A673 (cell line): ENCODE measurements at regions not wholly inside any gene's neighbourhood (a gene's known extent, or its start where the extent isn't known, plus 50 kb on each side); places are given as distances from the start of the nearest gene placed in this dataset.

Experiments used
- BruUV-seq: library from RNA; stranded (reverse); fragments of 400-500 nt; replicated peaks from 2 replicates; lab custom pipeline; 2021; lab: Mats Ljungman, UMichigan
- CTCF ChIA-PET: fragments of 300-600 bp; sonication (Branson Sonifier 250); formaldehyde crosslinking; loops from one replicate; lab custom pipeline; 2022; ENCODE audit warnings: antibody characterized with exemption; lab: Charles Lee
- POLR2A ChIA-PET: fragments of 300-600 bp; sonication (Branson Sonifier 250); formaldehyde crosslinking; loops from one replicate; lab custom pipeline; 2022; ENCODE audit warnings: antibody characterized with exemption; ENCODE audit not compliant: low non-redundant PET; lab: Charles Lee
- DNase-seq: peaks from one replicate; pipeline ENCODE4 v3.0.0-alpha.2; 2015; ENCODE audit warnings: low spot score
- H3K27ac ChIP-seq: fragments of 200-600 bp; sonication (generic); 2 replicates; pipeline ENCODE4 v1.5.1; 2016; ENCODE audit warnings: mixed run types, low read depth, mild to moderate bottlenecking, mixed read lengths, antibody characterized with exemption, low read length; ENCODE audit not compliant: poor library complexity, severe bottlenecking
- H3K27me3 ChIP-seq: fragments of 200-600 bp; sonication (generic); replicated peaks from 2 replicates; pipeline ENCODE4 v1.6.1; 2017; ENCODE audit warnings: mixed run types, low read depth, mild to moderate bottlenecking, mixed read lengths, antibody characterized with exemption, low read length; ENCODE audit not compliant: insufficient read depth, poor library complexity
- H3K36me3 ChIP-seq: fragments of 200-600 bp; sonication (generic); 2 replicates; pipeline ENCODE4 v1.6.1; 2016; ENCODE audit warnings: mixed run types, mild to moderate bottlenecking, mixed read lengths, antibody characterized with exemption, low read length; ENCODE audit not compliant: insufficient read depth, poor library complexity, severe bottlenecking
- H3K4me1 ChIP-seq: fragments of 200-600 bp; sonication (generic); 2 replicates; pipeline ENCODE4 v1.6.1; 2017; ENCODE audit warnings: mixed run types, mild to moderate bottlenecking, mixed read lengths, antibody characterized with exemption, low read length; ENCODE audit not compliant: insufficient read depth, poor library complexity, severe bottlenecking
- H3K4me3 ChIP-seq: fragments of 200-600 bp; sonication (generic); 2 replicates; pipeline ENCODE4 v1.5.1; 2016; ENCODE audit warnings: low read depth, mixed run types, mild to moderate bottlenecking, mixed read lengths, low read length; ENCODE audit not compliant: poor library complexity, severe bottlenecking
- H3K9me3 ChIP-seq: fragments of 200-600 bp; sonication (generic); 2 replicates; pipeline ENCODE4 v1.6.1; 2016; ENCODE audit warnings: mixed run types, low read depth, mild to moderate bottlenecking, mixed read lengths, antibody characterized with exemption, low read length; ENCODE audit not compliant: poor library complexity, severe bottlenecking
- EZH2 ChIP-seq: fragments of 200-600 bp; sonication (generic); IDR thresholded peaks from 2 replicates; pipeline ENCODE4 v1.6.1; 2017; ENCODE audit warnings: borderline replicate concordance, low read depth, mild to moderate bottlenecking, mixed read lengths, antibody characterized with exemption, low read length; ENCODE audit not compliant: poor library complexity, severe bottlenecking
- intact Hi-C: fragments of 100-400 bp; cut with micrococcal nuclease; formaldehyde crosslinking; loops from one replicate; pipeline ENCODE4 v1.10.0; 2022; ENCODE audit not compliant: unreplicated experiment
- TF ChIP-seq, protein P1 (sequence below): fragments of 300-800, 200-600 bp; sonication (generic); conservative IDR thresholded peaks from 2 replicates; pipeline ENCODE4 v1.5.1; 2017; ENCODE audit warnings: low read depth, mild to moderate bottlenecking, antibody characterized with exemption, low read length, moderate library complexity, mixed read lengths

DNA sequence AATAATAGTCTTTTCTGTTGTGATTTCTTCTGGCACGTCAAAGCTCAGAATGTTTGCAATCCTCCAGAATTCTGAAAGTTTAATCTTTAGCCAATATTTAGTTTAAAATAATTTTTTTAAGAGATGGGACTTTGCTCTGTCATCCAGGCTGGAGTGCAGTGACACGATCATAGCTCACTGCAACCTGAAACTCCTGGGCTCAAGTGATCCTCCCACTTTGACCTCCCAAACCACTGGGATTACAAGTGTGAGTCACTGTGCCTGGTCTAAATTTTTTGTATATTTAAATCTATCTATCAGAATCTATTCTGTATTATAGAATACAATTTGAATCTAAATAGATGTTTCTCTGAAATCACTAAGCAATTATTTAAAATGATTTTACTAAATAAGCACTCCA lies 572.7 kb downstream of the VRK1 start:
- POLR2A ChIA-PET, result no interaction called here
- BruUV-seq, result no TSS peak

DNA sequence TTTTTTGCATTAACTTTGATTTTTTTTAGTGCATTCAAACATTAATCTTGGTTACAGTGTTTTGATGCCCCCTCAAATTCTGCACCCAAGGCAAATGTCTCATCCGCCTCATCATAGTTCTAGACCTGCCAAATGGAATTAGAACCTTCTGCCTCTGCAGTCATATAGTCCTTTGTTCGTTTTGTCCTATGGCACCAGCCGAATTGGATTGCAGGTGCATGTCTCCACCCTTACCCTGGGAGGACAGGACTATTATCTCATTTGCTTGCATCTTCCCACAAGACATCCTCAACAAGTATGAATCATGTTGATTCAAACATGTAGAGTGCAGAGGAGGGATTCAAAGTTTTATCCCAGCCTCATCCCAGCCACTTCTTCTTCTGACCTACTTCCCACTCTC lies 579.1 kb downstream of the VRK1 start:
- ChIA-PET POLR2A (no interaction called here), CTCF (no interaction called here)
- Histone ChIP-seq H3K4me1 (peaks cover 6% of the 10 kb centered on the region), H3K4me3 (no peak overlapping the region), H3K9me3 (no peaks in the 10 kb centered on the region), H3K27me3 (no peaks in the 10 kb centered on the region), H3K36me3 (no peaks in the 10 kb centered on the region), H3K27ac (no peak overlapping the region)
- intact Hi-C loops, result no loop called here
- DNase-seq, result no peak
- BruUV-seq, result no TSS peak
- no peak for TF ChIP-seq EZH2
- TF ChIP-seq, protein P1, sequence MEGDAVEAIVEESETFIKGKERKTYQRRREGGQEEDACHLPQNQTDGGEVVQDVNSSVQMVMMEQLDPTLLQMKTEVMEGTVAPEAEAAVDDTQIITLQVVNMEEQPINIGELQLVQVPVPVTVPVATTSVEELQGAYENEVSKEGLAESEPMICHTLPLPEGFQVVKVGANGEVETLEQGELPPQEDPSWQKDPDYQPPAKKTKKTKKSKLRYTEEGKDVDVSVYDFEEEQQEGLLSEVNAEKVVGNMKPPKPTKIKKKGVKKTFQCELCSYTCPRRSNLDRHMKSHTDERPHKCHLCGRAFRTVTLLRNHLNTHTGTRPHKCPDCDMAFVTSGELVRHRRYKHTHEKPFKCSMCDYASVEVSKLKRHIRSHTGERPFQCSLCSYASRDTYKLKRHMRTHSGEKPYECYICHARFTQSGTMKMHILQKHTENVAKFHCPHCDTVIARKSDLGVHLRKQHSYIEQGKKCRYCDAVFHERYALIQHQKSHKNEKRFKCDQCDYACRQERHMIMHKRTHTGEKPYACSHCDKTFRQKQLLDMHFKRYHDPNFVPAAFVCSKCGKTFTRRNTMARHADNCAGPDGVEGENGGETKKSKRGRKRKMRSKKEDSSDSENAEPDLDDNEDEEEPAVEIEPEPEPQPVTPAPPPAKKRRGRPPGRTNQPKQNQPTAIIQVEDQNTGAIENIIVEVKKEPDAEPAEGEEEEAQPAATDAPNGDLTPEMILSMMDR, result no peak

More for the DNA sequence above, 572.7 kb downstream of the VRK1 start:
- no peak overlapping the region for H3K4me3 ChIP-seq
- CTCF ChIA-PET, result no interaction called here
- intact Hi-C loops, result no loop called here
- DNase-seq, result no peak
- no peaks in the 10 kb centered on the region for H3K36me3 ChIP-seq
- H3K9me3 ChIP-seq, result peaks cover 4% of the 10 kb centered on the region
- no peaks in the 10 kb centered on the region for H3K27me3 ChIP-seq
- peaks cover 1% of the 10 kb centered on the region for H3K4me1 ChIP-seq
- H3K27ac ChIP-seq, result no peak overlapping the region
- TF ChIP-seq, protein P1, result no peak
- TF ChIP-seq EZH2, result no peak

DNA sequence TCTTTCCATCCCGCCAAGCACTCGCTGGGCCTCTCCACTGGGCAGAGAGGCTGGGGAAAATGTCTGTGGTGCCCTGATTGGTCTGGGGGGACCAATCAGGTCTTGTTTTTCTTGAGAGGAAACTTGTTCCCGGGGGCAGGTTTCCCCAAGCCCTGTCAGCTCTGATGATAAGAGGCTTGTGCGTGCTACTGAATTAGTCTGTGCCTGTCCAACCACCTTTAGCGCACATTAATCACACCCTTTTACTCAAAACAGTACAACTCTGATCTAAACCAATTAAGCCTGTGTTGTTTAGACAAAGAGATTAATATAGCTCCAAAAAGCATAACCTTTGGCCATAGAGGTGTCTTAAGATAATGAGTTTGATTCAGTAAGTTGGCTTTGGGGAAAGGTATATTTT lies 580.4 kb downstream of the VRK1 start:
- CTCF ChIA-PET, result no interaction called here
- Histone ChIP-seq H3K27ac (no peak overlapping the region), H3K4me3 (no peak overlapping the region), H3K4me1 (peaks cover 7% of the 10 kb centered on the region), H3K36me3 (no peaks in the 10 kb centered on the region), H3K9me3 (no peaks in the 10 kb centered on the region), H3K27me3 (no peaks in the 10 kb centered on the region)
- TF ChIP-seq, protein P1, result no peak
- TF ChIP-seq EZH2, result no peak
- no TSS peak for BruUV-seq
- POLR2A ChIA-PET, result no interaction called here
- intact Hi-C loops, result no loop called here
- DNase-seq, result no peak
